GM18502 (cell line): ENCODE measurements at regions not wholly inside any gene's neighbourhood (a gene's known extent, or its start where the extent isn't known, plus 50 kb on each side); places are given as distances from the start of the nearest gene placed in this dataset.
"Not testable (repeated sequence)": the region's sequence is repeated elsewhere in the genome, so short reads cannot be mapped to it uniquely, and the experiment has no call there.

Experiments used
- ATAC-seq: cut with Tn5 transposase; IDR thresholded peaks from one replicate; pipeline ENCODE4 v1.9.1; 2021; ENCODE audit warnings: mild to moderate bottlenecking; ENCODE audit not compliant: unreplicated experiment, poor library complexity

DNA sequence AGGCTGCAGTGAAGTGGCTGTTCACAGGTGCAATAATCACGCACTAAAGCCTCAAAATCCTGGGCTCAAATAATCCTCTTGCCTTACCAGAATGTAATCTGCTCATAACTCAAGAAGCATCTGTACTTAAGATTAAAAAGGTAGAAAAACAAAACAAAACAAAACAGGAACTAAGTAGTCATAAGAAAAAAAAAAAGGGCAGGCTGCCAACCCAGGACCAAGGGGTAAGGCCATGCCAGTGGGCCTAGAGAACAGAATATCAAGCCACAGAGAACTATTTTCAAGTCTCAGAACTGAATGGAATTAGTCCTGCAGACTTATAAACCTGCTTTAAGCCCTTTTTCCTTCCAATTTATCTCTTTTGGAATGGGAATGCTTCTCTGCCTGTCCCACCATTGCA, 64.8 kb upstream of the TBC1D3K start:
- ATAC-seq: no peak

DNA sequence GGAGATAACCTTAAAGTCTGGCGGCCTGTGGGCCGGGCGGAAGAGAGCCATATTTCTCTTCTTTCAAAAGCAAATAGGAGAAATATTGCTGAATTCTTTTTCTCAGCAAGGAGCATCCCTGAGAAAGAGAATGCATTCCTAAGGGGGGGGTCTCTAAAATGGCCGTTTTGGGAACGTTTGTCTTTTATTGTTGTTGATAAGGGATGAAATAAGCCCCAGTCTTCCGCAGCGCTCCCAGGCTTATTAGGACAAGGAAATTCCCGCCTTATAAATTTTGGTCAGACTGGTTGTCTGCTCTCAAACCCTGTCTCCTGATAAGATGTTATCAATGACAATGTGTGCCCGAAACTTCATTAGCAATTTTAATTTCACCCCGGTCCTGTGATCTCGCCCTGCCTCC, 65.8 kb upstream of the TBC1D3K start:
- ATAC-seq: not testable (repeated sequence)

DNA sequence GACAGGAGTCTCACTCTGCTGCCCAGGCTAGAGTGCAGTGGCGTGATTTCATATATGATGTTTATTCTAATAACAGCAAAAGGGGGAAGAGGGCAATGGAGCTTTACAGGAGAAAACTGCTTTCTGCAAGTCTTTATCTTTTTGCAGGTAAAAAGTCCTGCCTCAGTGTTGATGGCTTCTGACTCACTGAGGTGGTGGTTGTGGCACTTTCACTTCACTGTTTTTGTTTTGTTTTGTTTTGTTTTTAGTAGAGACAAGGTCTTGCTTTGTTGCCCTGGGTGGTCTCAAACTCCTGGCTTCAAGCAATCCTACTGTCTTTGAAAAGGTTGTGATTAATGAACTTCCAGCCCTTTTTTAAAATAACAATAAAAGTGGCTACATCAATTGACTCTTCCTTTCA, 68.0 kb upstream of the TBC1D3K start:
- no peak for ATAC-seq

DNA sequence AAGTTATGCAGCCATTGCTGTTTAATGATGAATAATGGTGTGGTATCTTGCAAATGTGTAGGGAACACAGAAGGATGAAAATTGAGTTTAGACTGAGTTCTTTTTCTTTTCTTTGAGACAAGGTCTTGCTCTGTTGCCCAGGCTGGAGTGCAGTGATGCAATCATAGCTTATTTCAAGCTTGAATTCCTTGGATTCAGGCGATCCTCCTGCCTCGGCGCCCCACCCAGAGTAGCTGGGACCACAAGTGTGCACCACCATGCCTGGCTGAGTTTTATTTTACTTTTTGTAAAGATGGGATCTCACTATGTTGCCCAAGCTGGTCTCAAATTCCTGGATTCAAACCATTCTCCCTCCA, 74.6 kb upstream of the TBC1D3K start:
- no peak for ATAC-seq

DNA sequence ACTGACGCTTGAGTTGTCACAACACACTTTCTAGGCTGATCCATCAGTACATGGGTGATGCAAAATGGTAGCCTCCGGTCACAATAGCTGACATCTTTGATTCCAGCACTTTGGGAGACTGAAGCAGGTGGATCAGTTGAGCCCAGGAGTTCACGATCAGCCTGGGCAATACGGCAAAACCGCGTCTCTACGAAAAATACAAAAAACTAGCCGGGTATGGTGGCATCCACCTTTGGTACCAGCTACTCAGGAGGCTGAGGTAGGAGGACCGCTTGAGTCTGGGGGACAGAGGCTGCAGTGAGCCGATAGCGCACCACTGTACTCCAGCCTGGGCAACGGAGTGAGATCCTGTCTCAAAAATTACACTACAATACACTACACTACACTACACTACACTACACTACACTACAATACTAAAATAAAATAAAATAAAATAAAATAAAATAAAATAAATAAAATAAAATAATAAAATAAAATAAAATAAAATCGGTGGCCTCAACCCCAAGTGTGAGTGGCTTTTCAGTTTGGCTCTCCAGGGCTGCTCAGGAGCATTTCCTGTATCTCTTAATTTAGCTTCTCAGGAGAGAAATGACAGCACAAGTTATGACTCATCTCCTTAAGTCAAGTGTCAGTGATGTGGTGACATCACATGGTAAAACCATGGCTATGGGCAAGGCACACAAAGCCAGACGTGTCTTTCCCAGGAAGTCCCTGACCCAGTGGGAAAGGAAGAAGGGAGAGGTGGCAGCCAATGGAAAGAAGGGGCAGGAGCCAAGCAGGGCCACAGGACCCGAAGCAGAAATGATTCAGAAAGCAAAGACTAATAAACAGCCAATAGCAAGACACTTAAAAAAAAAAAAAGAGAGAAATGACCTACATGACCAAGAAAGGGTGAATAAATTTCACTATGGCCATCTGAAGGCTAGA, 75.3 kb upstream of the TBC1D3K start:
- ATAC-seq: peak; percentile 67

DNA sequence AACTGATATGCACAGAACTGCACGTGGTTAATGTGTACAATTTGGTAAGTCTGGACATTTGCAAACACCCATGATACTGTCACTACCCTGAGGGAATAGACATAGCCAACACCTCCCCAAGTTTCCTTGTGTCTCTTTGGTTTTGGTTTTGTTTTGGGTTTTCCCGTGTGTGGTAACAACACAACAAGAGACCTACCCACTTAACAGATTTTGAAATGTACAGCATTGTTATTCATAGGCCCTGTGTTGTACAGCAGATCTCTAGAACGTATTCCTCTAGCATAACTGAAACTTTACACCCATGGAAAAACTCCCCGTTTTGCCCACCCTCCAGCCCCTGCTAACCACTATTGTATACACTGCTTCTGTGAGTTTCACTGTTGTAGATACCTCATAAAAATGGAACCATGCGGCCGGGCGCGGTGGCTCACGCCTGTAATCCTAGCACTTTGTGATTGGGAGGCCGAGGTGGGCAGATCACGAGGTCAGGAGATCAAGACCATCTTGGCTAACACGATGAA, 76.3 kb upstream of the TBC1D3K start:
- no peak for ATAC-seq

DNA sequence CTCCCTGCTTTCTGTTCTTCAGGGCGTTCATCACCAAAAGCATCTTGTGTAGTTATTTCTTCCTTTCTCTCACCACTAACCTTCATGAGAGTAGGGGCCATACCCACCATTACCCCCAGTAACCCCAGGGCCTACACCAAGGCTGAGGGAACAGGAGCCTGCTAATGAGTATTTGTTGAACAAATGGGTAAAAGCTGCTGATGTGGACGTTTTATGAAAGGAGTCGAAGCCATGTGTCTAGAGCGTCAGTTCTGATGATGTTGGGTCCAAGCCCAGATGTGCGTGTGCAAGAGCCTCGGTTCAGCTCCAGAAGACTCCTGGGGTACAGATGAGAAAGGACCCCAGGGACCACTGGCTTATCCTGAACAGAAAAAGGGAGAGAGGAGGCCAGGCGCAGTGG, 77.1 kb upstream of the TBC1D3K start:
- no peak for ATAC-seq

DNA sequence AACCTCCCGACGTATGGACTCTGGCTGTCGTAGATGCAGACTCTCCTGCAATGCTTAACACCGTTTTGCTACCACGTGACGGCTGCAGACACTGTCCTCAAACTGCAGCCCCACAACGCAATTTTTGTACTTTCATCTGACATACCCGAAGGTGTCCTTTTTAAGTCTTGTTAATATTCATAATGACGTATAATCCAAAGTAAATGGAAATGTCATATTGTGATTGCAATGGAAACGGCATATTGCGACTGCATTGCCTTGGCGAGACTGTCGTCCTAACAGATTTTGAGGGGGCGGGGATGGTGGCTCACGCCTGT, 79.3 kb upstream of the TBC1D3K start:
- ATAC-seq: no peak

DNA sequence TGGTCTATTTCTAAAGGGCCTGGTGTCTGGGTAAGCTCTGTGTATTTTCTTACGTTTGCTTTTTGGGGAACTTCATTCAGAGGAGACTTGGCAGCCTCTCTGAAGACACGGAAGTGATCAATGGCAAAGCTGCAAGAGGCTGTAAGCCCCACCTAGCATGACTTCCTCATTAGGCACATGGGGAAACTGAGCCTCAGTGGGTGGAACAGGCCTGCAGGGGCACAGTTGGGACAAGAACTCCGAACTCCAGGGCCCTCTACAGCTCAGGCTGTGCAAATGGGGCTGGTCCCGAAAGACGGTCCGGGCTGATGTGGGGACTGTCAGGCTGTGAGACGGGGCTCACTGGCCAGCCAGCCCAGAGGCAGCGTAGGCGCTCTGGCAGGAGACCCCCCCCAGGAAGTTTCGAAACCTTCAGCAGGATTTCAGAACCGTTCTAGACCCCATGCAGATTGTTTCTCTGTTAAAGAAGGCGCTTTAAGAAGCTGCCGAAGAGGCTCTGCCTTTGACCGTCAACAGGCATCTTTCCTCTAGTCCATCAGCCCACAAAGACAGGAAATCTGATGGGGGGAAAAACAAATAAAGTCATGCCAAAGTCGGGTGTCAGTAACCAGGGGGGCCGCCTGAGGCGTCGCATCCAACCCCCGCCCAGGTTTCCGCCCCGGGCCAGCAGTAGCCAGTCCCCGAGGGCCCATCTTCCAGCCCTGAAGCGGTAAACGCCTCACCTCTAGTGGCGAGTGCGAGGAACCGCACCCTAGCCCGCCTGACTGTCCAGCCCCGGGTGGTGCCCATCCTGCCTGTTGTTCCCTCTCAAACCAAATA, 79.8 kb upstream of the TBC1D3K start:
- ATAC-seq: peak; percentile 74

DNA sequence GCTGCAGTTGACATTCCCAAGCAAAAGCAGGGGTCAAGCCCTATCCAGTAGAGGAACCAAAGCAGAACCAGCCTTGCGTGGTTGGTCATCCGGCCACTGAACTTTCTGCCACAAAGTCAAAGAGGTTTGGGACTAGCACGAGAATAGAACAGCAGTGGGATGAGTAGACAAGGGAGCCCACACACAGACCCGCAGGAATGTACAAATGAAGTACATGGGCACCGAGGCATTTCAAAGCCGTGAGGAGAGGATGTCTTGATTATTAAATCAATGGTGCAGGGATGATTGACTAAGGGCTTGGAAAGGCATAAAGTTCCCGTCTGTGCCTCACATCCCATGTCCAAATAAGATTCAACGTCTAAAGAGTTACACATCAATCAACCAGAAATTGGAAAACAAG, 81.8 kb upstream of the TBC1D3K start:
- ATAC-seq: no peak

DNA sequence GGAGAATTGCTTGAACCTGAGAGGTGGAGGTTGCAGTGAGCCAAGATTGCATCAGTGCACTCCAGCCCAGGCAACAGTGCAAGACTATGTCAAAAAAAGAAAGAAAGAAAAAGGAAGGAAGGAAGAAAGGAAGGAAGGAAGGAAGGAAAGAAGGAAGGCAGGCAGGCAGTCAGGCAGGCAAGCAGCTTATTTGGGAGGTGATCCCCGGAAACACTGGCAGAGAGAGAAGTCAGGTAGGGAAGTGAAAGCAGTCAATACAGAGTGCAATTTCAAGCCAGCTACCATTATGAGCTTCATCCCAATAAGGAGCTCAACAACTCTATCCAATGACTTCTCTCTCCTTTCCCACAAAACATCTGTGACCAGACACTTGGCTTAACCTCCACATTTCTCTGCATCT, 83.0 kb upstream of the TBC1D3K start:
- no peak for ATAC-seq

DNA sequence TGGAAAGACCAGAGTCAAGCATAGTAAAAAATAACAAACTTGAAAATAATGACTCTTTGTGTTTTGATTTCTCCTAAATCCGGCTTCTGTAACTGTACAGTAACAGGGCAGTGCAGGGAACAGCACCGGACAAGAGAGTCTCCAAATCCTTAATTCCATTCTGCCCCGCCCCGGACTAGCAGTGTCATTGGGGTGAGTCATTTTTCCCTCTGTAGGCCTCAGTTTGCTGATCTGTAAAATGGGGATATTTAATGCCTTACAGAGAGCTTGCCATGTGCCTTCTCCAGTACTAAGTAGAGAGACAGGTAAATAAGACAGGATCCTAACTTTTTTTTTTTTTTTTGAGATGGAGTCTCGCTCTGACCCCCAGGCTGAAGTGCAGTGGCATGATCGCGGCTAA, 83.6 kb upstream of the TBC1D3K start:
- ATAC-seq: no peak

DNA sequence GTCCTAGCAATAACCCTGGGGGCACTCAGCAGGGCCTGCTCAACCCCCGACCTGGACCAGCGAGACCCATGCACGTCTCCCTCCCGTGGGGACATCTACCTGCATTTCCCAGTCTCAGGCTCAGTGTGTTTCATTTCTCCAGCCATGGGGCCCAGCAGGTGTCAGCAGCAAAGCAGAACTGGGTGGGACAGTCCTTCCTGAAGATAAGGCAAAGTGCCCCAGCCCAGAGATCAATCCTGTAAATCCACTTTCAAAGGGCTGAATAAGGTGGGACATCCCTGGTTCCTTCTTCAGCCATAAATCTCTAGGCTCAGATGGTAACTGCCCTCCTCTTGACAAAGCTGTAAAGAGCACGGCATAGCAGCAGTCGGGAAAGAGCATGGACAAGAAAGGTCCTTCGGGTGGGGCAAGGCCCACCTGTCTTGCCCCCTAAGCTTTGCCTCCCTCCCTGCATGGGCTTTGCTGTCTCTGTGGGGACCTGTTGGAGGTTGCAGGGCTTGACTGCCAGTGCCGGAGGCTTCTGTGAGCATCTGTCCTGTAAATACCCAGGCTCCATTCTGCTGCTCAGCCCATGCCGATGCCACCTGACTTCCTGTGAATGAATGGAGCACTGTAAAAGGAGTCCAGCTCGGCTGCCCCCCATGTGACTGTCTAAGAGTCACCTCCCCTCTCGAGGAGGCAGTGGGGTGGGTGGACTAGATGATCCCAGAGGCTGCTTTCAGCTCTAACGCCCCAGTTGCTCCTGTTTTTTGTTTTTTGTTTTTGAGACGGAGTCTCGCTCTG, 84.8 kb upstream of the TBC1D3K start:
- no peak for ATAC-seq

DNA sequence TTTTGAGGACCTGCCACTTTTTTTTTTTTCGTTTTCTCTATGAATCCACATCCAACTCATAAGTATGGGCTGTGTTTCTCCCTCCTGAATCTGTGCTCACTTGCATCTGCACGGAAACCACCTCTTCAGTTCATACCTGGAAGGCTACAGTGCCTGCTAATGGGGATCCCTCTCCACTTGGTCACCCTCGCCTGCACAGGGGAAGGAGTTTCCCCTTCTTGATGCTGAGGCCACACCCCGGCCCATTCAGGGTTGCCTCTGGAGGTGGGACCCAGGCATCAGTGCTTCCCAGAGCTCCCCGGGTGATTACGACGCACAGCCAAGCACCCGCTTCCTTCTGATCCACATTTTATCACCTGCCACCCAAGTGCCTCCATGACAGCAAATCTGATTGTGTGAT, 85.9 kb upstream of the TBC1D3K start:
- ATAC-seq: no peak

DNA sequence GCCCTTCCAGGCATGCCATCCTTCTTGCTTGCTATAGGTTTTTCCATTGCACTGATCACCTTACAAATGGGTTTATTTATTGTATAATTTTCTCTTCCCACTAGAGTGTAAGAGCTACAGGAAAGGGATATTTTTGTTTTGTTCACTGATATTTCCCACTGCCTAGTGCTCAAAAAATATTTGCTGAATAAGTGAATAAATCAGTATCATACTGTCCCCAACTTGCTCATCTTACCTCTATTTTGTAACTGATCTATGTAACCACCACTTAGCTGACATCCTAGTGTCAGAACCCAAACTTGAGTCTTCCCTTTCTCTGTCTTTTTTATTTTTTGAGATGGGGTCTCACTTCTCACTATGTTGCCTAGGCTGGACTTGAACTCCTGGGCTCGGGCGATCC, 87.6 kb upstream of the TBC1D3K start:
- no peak for ATAC-seq

DNA sequence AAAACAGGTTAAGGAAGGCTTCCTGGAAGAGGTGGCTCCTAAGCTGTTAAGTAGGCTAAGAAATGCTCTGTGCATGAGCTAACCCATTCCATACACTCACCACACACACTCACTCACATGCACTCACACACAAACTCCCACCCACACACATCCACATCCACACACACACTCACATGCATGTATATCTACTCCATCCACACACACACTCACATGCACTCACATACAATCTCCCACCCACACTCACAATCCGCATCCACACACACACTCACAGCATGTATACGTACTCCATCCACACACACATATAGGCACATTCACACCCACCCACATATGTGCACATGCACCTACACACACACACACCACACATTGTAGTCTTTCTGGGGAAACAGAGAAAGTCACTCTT, 89.3 kb upstream of the HNF1B start:
- no peak for ATAC-seq

DNA sequence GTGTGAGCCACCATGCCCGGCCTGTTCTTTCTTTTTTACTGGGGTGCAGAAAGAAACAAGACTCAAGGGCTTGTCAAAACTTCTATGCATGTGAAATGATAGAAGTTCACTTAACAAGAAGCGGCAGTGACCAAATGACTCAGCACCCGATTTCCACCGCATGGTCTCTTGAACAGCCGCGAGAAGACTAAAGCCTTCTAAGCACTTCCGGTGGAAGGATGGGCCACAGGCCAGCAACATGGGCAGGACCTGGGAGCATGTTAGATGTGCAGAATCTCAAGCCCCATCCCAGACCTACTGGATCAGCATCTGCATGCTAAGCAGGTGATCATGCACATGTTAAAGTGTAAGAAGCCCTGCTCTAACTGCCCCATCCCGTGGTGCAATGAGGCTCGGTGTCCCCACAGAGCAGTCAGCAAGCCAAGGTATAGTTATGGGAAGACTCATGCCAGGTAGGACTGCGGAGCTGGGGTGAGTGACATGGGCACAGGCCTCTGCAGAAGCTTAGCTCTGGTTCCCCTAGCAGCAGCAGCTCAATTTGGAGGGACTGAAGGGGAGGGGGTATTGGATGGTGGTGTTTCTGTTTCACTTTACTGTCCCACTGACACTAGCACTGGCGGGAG, 88.5 kb upstream of the HNF1B start:
- peak; percentile 63 for ATAC-seq

DNA sequence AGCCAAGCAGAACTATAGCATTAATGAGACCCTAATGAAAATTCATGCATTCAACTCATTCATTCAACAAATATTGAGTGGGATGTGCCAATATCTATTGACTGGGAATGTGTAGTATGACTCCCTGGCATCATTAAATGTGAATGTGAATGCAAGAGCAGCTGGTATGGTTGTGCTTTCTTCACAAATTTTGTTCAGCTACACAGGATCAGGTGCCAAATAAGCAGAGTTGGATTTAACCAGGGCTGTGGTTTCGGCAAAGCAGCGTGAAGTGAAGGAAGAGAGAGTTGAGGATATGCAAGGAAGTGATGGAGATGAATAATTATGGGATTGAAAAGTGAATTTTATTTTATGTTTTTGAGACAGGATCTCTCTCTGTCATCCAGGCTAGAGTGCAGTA, 87.1 kb upstream of the HNF1B start:
- ATAC-seq: no peak

DNA sequence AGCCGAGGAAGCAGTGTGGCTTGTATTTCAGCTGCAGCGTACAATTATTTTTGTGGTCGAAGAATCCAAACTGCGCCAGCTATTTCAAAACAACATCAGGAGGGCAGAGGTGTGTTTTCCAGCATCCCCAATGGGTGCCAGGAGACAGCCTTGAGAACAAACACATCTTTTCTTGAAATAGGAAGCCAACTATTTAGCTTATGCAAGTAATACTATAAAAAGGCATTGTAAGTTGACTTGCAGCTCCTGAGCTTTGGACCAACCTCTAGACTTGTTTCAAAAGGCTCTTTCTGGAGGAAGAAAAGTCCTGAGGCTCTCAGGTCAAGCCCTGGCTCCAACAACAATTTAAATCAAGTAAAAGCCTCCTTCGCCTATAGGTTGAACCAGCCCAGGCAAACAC, 86.6 kb upstream of the HNF1B start:
- no peak for ATAC-seq
